Omental fat pad (tissue), 3 donors: ENCODE measurements at regions not wholly inside any gene's neighbourhood (a gene's known extent, or its start where the extent isn't known, plus 50 kb on each side); places are given as distances from the start of the nearest gene placed in this dataset.

ENCODE experiments used
- ATAC-seq: fragments of 150-250 bp; one replicate; pipeline ENCODE4 v1.9.1; 2016; ENCODE audit warnings: mild to moderate bottlenecking, moderate library complexity; ENCODE audit not compliant: low FRiP score
- DNase-seq: peaks from one replicate; pipeline ENCODE4 v3.0.0-alpha.2; 2019; ENCODE audit warnings: low spot score
- CTCF ChIP-seq, 3 donors: fragments of 450-650 bp; IDR thresholded peaks; one replicate each; pipeline ENCODE4 v1.5.1; 2016 to 2017; ENCODE audit warnings: antibody characterized with exemption in 3 of 3, mild to moderate bottlenecking in 3 of 3, moderate library complexity in 2 of 3

- no peak for TF ChIP-seq CTCF (IDR thresholded peaks at IDR 0.05)
Measured at GRCh38 chr1:80214888-80215540, 1208.5 kb upstream of the ADGRL4 start.

DNA sequence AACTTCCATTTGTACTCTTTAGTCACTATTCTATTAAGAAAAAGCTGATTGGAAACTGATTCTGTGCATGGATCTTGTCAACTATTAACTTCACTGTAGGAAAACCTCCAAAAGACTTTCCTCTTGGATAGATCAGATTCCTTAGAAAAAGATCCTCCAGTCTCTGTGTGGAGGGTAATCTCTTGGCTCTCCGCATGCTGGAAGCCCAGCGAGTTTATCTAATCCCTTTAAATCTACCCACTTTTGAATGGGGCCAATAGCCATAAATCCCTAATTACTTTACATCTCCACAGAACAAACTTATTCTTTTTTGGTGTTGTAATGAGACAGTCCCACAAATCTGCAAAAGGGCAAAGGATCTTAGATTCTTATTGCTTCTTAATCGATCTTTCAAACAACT is 1206.4 kb upstream of the ADGRL4 start:
- ATAC-seq (no peak), DNase-seq (no peak)
- TF ChIP-seq CTCF (IDR thresholded peaks at IDR 0.05), result no peak

More at GRCh38 chr1:80214888-80215540, 1208.5 kb upstream of the ADGRL4 start:
- DNase-seq (no peak), ATAC-seq (no peak)

DNA sequence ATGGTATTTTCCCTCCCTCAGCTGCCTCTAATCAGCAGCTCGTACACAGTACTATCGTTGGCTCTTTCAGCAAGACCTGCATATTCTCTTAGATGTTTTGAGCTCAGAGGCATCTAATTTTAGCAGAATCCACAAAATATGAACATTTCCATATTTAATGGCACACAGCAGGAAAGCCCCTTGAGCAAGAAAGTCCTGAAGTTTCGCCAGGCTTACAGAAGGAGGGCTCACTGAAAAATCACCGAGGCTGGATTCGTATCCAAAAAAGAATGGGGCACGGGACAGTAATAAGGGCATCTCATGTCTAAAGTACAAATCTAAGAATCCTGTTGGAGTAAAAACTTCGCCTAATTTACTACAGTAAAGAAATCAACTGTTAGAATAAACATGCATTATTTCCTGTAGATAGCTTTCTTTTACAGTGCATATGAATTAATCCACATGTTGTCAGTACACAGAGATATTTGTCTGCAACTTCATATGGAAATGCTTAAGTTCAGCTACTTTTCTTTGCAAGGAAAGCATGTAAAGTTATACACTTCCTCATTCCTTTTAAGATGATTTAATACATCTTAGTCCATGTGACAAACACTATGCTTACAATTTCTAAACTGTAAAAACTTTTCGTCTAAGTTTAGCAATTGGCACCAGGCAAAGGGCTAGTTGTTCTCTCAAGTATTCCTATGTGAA is 1205.3 kb upstream of the ADGRL4 start:
- no peak for TF ChIP-seq CTCF (IDR thresholded peaks at IDR 0.05)
- no peak for ATAC-seq
- no peak for DNase-seq

DNA sequence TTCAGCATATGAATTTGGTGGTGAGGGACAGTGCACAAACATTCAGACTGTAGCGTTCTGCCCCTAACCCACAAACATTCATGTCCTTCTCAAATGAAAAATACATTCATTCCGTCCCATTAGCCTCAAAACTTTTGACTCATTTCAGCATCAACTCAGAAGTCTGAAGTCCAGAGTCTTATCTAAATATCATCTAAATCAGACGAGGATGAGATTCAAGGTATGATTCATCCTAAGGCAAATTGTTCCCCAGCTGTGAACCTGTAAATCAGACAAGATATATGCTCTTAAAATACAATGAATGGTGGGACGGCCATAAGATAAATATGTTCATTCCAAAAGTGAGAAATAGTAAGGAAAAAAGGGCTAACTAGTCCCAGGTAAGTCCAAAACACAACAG is 1195.6 kb upstream of the ADGRL4 start:
- ATAC-seq (no peak), DNase-seq (no peak)
- TF ChIP-seq CTCF (IDR thresholded peaks at IDR 0.05), result no peak

DNA sequence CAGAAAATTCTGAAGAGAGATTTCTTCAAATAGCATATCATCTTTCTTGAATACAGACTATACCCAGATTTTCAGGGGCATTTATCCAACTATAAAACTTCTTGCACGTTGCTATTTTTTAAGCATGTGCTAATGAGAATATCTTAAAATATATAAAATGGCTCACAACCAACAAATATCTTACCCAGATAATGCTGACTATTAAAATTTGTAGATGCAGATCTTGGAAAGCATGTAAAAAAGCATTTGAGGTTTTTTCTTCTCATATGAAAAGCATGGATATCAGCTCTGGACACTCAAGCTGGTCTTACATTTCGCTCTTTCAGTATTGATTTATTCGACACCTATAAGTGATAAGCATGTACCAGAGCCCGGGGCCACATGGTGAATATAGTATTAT is 1187.7 kb upstream of the ADGRL4 start:
- no peak for ATAC-seq
- TF ChIP-seq CTCF (IDR thresholded peaks at IDR 0.05), result no peak

GRCh38 chr1:80181418-80181817 is 1174.9 kb upstream of the ADGRL4 start:
- TF ChIP-seq CTCF (IDR thresholded peaks at IDR 0.05), result no peak
- ATAC-seq, result no peak
- DNase-seq, result no peak

More for the DNA sequence above, 1187.7 kb upstream of the ADGRL4 start:
- DNase-seq, result no peak

- no peak for TF ChIP-seq CTCF (IDR thresholded peaks at IDR 0.05)
- no peak for DNase-seq
- no peak for ATAC-seq
Measured at GRCh38 chr1:80171631-80172030, 1165.1 kb upstream of the ADGRL4 start.
